ENCODE measurements at regions not wholly inside any gene's neighbourhood (a gene's known extent, or its start where the extent isn't known, plus 50 kb on each side); places are given as distances from the start of the nearest gene placed in this dataset.

DNA sequence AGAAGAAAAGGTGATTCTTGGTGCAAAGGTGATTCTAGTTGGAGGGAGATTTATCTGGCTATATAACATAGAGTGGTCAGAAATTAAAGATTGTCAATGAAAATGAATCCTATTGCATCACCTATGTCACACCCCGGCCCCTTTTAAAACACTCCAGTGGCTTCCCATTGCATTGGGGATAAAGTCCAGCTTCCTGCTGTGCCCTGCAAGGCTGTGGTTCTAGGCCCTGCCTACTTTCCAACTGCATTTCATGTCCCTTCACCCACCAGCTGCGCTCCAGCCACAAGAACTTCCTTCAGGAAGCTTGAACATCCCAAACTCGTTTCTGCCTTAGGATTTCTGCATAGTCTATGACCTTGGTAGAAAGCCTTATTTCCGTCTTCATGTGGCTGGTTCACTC is 118.7 kb upstream of the UMPS start (continued):
- peak; percentile 47 for TF ChIP-seq ELF3 (CRISPR knock-in tag; IDR thresholded peaks at IDR 0.05)
- TF ChIP-seq ZFY (CRISPR knock-in tag; IDR thresholded peaks at IDR 0.05) = peak; percentile 34; the same call in 1 of the 2 replicates
- TF ChIP-seq KLF6 (CRISPR knock-in tag; IDR thresholded peaks at IDR 0.05) = 0 out of 2 replicates have a peak, but pooled peaks have one; percentile 34
- TF ChIP-seq ZNF629 (CRISPR knock-in tag; conservative IDR thresholded peaks at IDR 0.05) = peak; percentile 31; the same call in 1 of the 2 replicates
- no peak for TF ChIP-seq RFXANK (CRISPR knock-in tag; IDR thresholded peaks at IDR 0.05)
- peak; percentile 51; the same call in 1 of the 2 replicates for TF ChIP-seq ZMYM4 (CRISPR knock-in tag; IDR thresholded peaks at IDR 0.05)
- TF ChIP-seq ZNF589 (CRISPR knock-in tag; conservative IDR thresholded peaks at IDR 0.05) = no peak
- no peak for TF ChIP-seq KDM5A (IDR thresholded peaks at IDR 0.05; ENCODE audit: borderline replicate concordance, low read length)
- TF ChIP-seq, protein P1, sequence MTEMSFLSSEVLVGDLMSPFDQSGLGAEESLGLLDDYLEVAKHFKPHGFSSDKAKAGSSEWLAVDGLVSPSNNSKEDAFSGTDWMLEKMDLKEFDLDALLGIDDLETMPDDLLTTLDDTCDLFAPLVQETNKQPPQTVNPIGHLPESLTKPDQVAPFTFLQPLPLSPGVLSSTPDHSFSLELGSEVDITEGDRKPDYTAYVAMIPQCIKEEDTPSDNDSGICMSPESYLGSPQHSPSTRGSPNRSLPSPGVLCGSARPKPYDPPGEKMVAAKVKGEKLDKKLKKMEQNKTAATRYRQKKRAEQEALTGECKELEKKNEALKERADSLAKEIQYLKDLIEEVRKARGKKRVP (CRISPR knock-in tag; IDR thresholded peaks at IDR 0.05) = peak in 1 of 2 experiments; percentile 88; a peak in 2 of 4 replicates
- peak; percentile 68; the same call in 1 of the 2 replicates for TF ChIP-seq HNF4G (IDR thresholded peaks at IDR 0.05; ENCODE audit: borderline replicate concordance, low read depth, low read length)
- TF ChIP-seq HNF4G (CRISPR knock-in tag; IDR thresholded peaks at IDR 0.05; ENCODE audit: borderline replicate concordance, low read depth) = peak; percentile 50; the same call in 1 of the 2 replicates
- TF ChIP-seq POLR2AphosphoS2 (IDR thresholded peaks at IDR 0.05; ENCODE audit: low read depth, low read length) = no peak
- TF ChIP-seq MAF1 (CRISPR knock-in tag; IDR thresholded peaks at IDR 0.05; ENCODE audit: borderline replicate concordance) = no peak
- TF ChIP-seq ERF (CRISPR knock-in tag; IDR thresholded peaks at IDR 0.05) = no peak; the same call in 1 of the 2 replicates
- TF ChIP-seq RXRB (CRISPR knock-in tag; IDR thresholded peaks at IDR 0.05; ENCODE audit: borderline replicate concordance) = peak; percentile 42; the same call in 1 of the 2 replicates
- no peak for TF ChIP-seq ZNF614 (CRISPR knock-in tag; IDR thresholded peaks at IDR 0.05; ENCODE audit: borderline replicate concordance)
- peak; percentile 89 for TF ChIP-seq HNF4A (CRISPR knock-in tag; IDR thresholded peaks at IDR 0.05)
- TF ChIP-seq PHF5A (CRISPR knock-in tag; IDR thresholded peaks at IDR 0.05; ENCODE audit: low read depth, unreplicated experiment) = no peak
- 0 out of 2 replicates have a peak, but pooled peaks have one; percentile 37 for TF ChIP-seq ZNF788 (CRISPR knock-in tag; IDR thresholded peaks at IDR 0.05; ENCODE audit: borderline replicate concordance)
- TF ChIP-seq SP5 (CRISPR knock-in tag; IDR thresholded peaks at IDR 0.05; ENCODE audit: borderline replicate concordance, low read depth) = peak; percentile 15; the same call in 1 of the 2 replicates
- no peak for TF ChIP-seq MTF1 (CRISPR knock-in tag; IDR thresholded peaks at IDR 0.05)
- no peak for TF ChIP-seq NBN (conservative IDR thresholded peaks at IDR 0.05)
- TF ChIP-seq ISL2 (CRISPR knock-in tag; IDR thresholded peaks at IDR 0.05) = no peak
- TF ChIP-seq ZFP36 (IDR thresholded peaks at IDR 0.05; ENCODE audit: borderline replicate concordance, low read depth, low read length, partially characterized antibody) = no peak
- TF ChIP-seq, protein P2, sequence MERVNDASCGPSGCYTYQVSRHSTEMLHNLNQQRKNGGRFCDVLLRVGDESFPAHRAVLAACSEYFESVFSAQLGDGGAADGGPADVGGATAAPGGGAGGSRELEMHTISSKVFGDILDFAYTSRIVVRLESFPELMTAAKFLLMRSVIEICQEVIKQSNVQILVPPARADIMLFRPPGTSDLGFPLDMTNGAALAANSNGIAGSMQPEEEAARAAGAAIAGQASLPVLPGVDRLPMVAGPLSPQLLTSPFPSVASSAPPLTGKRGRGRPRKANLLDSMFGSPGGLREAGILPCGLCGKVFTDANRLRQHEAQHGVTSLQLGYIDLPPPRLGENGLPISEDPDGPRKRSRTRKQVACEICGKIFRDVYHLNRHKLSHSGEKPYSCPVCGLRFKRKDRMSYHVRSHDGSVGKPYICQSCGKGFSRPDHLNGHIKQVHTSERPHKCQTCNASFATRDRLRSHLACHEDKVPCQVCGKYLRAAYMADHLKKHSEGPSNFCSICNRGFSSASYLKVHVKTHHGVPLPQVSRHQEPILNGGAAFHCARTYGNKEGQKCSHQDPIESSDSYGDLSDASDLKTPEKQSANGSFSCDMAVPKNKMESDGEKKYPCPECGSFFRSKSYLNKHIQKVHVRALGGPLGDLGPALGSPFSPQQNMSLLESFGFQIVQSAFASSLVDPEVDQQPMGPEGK (CRISPR knock-in tag; IDR thresholded peaks at IDR 0.05) = 0 out of 2 replicates have a peak, but pooled peaks have one; percentile 16
- no peak for TF ChIP-seq MIER3 (CRISPR knock-in tag; IDR thresholded peaks at IDR 0.05; ENCODE audit: borderline replicate concordance)
- TF ChIP-seq ZNF615 (CRISPR knock-in tag; IDR thresholded peaks at IDR 0.05; ENCODE audit: borderline replicate concordance) = no peak
- no peak for TF ChIP-seq MXI1 (IDR thresholded peaks at IDR 0.05; ENCODE audit: borderline replicate concordance, low read depth, low read length)
- no peak for TF ChIP-seq ZNF670 (CRISPR knock-in tag; IDR thresholded peaks at IDR 0.05; ENCODE audit: borderline replicate concordance)
- no peak for TF ChIP-seq JDP2 (CRISPR knock-in tag; IDR thresholded peaks at IDR 0.05; ENCODE audit: borderline replicate concordance)
- no peak for TF ChIP-seq MATR3 (CRISPR knock-in tag; IDR thresholded peaks at IDR 0.05)

Data from HepG2 (cell line).